Left lung (tissue), 4 donors: ENCODE measurements at regions not wholly inside any gene's neighbourhood (a gene's known extent, or its start where the extent isn't known, plus 50 kb on each side); places are given as distances from the start of the nearest gene placed in this dataset.

Experiments
- ATAC-seq: fragments of 200-7000 bp; cut with Tn5 transposase; one replicate; pipeline ENCODE4 v1.9.1; 2020; ENCODE audit warnings: moderate library complexity
- DNase-seq, 4 donors: peaks; one replicate each; pipeline ENCODE4 v3.0.0-alpha.2; 2013 to 2020
- H3K27ac ChIP-seq, 2 donors: fragments of 200-600 bp; sonication (generic) in 1 of 2; one replicate each; pipeline versions ENCODE4 v1.5.0 to v1.8.0; 2020 to 2021
- H3K27me3 ChIP-seq, 2 donors: fragments of 200-600 bp; sonication (generic) in 1 of 2; one replicate each; pipeline versions ENCODE4 v1.5.0 to v1.8.0; 2020 to 2021
- H3K36me3 ChIP-seq, 2 donors: fragments of 200-600 bp; sonication (generic) in 1 of 2; one replicate each; pipeline versions ENCODE4 v1.5.0 to v1.8.0; 2020 to 2021
- H3K4me1 ChIP-seq, 2 donors: fragments of 200-600 bp; one replicate each; pipeline ENCODE4 v1.8.0; 2021
- H3K4me3 ChIP-seq, 2 donors: fragments of 200-600 bp; sonication (generic) in 1 of 2; one replicate each; pipeline versions ENCODE4 v1.5.0 to v1.8.0; 2020 to 2021; ENCODE audit warnings: mild to moderate bottlenecking in 1 of 2
- H3K9me3 ChIP-seq, 2 donors: fragments of 200-600 bp; sonication (generic) in 1 of 2; one replicate each; pipeline versions ENCODE4 v1.5.0 to v1.8.0; 2020 to 2021
- intact Hi-C, 2 donors: fragments of 100-400 bp; cut with DNase I; formaldehyde crosslinking; loops; one replicate each; pipeline versions ENCODE4 v1.11.2 to v1.14.2; 2022
- TF ChIP-seq, protein P1 (sequence below), 2 donors: fragments of 200-600 bp; sonication (generic) in 1 of 2; IDR thresholded peaks; one replicate each; pipeline versions ENCODE4 v1.5.0 to v1.8.0; 2021; ENCODE audit warnings: antibody characterized with exemption in 2 of 2
- donor health status: DM: no; HTN: yes; CAD: no.
- donor health status: DM: no; HTN: no; CAD: no.

DNA sequence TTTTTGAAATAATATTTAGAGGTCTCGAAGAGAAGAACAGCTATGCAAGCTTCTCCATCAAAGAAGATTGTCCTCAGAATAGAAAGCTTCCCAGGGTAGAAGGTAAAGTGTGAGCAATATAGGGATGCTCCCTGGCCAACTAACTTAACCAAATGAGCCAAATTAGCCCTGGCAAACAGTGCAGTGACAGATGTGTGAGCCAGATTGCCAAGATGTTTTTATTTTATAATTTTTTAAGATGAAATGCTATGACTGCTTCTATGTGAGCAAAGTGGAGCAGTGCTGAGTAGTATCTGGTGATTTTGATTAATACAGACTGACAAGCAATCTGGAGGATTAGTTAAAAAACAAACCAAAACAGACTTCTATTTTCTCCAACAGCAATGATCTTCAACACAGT is 202.1 kb downstream of the NOVA1 start:
- no peak for ATAC-seq
- no peak overlapping the region for H3K27ac ChIP-seq
- DNase-seq: no peak
- no peaks in the 10 kb centered on the region for H3K36me3 ChIP-seq
- H3K27me3 ChIP-seq: no peaks in the 10 kb centered on the region
- H3K4me3 ChIP-seq: no peak overlapping the region
- intact Hi-C loops: no loop called here
- no peaks in the 10 kb centered on the region for H3K9me3 ChIP-seq
- no peaks in the 10 kb centered on the region for H3K4me1 ChIP-seq
- TF ChIP-seq, protein P1, sequence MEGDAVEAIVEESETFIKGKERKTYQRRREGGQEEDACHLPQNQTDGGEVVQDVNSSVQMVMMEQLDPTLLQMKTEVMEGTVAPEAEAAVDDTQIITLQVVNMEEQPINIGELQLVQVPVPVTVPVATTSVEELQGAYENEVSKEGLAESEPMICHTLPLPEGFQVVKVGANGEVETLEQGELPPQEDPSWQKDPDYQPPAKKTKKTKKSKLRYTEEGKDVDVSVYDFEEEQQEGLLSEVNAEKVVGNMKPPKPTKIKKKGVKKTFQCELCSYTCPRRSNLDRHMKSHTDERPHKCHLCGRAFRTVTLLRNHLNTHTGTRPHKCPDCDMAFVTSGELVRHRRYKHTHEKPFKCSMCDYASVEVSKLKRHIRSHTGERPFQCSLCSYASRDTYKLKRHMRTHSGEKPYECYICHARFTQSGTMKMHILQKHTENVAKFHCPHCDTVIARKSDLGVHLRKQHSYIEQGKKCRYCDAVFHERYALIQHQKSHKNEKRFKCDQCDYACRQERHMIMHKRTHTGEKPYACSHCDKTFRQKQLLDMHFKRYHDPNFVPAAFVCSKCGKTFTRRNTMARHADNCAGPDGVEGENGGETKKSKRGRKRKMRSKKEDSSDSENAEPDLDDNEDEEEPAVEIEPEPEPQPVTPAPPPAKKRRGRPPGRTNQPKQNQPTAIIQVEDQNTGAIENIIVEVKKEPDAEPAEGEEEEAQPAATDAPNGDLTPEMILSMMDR (IDR thresholded peaks at IDR 0.05): no peak

DNA sequence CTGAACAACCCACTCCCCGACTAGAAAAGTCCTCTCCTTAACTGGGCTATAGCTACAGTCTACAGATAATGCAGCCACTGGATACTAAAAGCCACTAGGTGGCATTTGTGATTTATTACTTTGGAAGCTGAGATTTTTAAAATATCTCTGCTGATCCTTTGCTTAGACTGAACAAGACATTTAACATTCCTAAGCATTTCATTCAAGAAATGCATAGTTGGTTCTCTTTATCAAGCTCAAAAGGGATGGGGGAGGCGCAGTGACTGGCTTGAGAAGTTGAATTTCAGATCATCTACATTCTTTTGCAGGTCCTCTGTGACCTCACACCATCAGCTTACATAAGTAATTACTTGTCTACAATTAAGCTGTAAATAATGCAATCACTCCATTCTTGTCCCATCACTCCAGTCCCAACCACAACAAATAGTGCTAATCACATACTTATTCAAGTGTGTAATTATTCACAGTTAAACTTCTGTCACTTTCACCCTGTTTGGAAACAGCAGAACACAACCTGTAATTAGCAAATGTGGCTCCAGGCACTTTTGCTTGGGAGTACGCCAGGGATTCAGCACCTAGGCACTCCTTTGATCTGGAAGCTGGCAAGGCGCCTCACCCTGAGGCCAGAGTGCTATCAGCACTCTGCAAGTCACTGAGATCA is 203.6 kb downstream of the NOVA1 start:
- Histone ChIP-seq H3K4me1 (no peaks in the 10 kb centered on the region), H3K36me3 (no peaks in the 10 kb centered on the region), H3K4me3 (no peak overlapping the region), H3K9me3 (no peaks in the 10 kb centered on the region), H3K27me3 (no peaks in the 10 kb centered on the region), H3K27ac (no peak overlapping the region)
- peak in 1 of 4 donors; percentile 20 for DNase-seq
- intact Hi-C loops: no loop called here
- ATAC-seq: peak; percentile 66
- TF ChIP-seq, protein P1 (IDR thresholded peaks at IDR 0.05): peak in 1 of 2 donors; percentile 11

DNA sequence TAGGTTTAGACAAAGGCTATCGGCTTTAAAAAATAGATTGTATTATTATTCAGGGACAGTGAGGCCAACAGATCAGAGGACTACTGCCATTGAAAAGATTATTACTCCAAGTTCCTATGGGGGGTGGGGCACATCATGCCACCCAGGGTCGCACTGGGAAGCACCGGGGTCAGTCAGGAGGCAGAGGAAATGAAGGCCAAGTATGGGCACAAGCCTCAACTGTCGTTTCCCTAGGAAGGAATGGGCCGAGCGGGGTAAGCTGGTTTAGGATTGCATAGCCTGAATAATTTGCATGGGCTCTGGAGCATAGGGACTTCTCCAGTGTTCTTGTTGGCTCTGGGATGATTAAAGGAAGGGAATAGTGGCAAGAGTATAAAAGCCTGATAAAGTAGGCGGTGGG is 205.3 kb downstream of the NOVA1 start:
- intact Hi-C loops: no loop called here
- Histone ChIP-seq H3K4me1 (no peaks in the 10 kb centered on the region), H3K27me3 (no peaks in the 10 kb centered on the region), H3K9me3 (no peaks in the 10 kb centered on the region), H3K4me3 (no peak overlapping the region), H3K36me3 (no peaks in the 10 kb centered on the region), H3K27ac (no peak overlapping the region)
- TF ChIP-seq, protein P1 (IDR thresholded peaks at IDR 0.05): no peak
- ATAC-seq: no peak
- DNase-seq: no peak

DNA sequence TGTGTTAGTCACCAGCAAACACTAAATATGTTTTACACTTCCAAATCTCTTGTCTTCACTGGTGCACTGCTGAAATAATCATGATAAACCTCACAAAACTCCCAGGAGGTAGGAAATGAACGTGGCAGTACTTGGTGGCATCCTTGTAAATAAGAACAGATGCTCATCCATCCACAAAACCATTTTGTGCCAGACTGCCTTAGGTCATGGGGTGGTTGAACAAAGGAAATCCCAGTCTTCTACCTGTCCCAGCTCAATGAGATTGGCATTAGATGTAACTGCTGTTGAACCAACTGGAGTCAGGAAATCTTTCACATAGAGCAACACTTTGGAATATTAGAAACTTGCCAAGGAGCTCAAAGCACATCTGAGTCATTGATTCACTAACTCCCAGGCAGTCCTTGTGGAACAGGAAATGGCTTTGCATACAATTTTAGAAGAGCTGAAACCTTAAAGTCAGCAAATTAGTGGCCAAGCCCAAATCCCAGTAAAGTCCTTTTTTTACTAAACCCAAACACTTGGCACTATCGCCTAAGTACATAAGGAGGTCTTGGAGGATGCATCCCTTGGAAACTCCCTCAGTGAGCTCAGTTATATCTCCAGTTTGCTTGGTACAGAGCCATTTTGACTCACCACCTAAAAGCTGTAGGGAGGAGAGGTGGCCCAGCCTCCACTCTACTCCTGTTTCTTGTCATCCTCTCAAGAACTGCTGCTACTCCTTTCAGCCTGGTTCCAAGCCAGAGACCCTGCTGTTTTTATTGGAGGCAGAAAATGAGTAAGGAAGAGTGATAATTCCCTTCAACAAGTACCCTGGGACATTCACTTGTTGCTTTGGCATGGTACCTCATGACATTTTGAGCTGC is 208.0 kb downstream of the NOVA1 start:
- Histone ChIP-seq H3K9me3 (no peaks in the 10 kb centered on the region), H3K27ac (no peak overlapping the region), H3K4me3 (no peak overlapping the region), H3K4me1 (no peaks in the 10 kb centered on the region), H3K27me3 (no peaks in the 10 kb centered on the region), H3K36me3 (no peaks in the 10 kb centered on the region)
- DNase-seq (no peak), ATAC-seq (peak; percentile 69)
- TF ChIP-seq, protein P1 (IDR thresholded peaks at IDR 0.05): no peak
- intact Hi-C loops: no loop called here

DNA sequence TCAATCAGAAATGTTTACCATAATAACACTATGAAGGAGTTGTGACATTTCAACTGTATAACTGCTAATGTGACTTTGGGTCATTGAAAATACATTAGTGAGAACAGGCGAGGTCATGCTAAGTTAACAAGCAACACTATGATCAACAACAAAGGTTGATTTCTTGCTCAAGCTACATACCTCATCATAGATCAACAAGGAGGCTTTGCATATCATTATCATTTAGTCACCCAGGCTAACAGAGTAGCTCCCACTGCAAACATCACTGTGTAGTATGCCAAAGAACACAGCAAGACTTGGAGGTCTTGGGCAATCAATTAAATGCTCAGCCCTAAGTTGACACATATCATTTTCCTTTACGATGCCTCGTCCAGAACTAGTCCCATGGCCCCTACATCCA is 212.5 kb downstream of the NOVA1 start:
- ATAC-seq: no peak
- Histone ChIP-seq H3K9me3 (no peaks in the 10 kb centered on the region), H3K4me3 (no peak overlapping the region), H3K27me3 (no peaks in the 10 kb centered on the region), H3K36me3 (no peaks in the 10 kb centered on the region), H3K27ac (no peak overlapping the region), H3K4me1 (no peaks in the 10 kb centered on the region)
- TF ChIP-seq, protein P1 (IDR thresholded peaks at IDR 0.05): no peak
- intact Hi-C loops: no loop called here
- no peak for DNase-seq
